ENCODE measurements at regions not wholly inside any gene's neighbourhood (a gene's known extent, or its start where the extent isn't known, plus 50 kb on each side); places are given as distances from the start of the nearest gene placed in this dataset.
"Not testable (repeated sequence)": the region's sequence is repeated elsewhere in the genome, so short reads cannot be mapped to it uniquely, and the experiment has no call there.

DNA sequence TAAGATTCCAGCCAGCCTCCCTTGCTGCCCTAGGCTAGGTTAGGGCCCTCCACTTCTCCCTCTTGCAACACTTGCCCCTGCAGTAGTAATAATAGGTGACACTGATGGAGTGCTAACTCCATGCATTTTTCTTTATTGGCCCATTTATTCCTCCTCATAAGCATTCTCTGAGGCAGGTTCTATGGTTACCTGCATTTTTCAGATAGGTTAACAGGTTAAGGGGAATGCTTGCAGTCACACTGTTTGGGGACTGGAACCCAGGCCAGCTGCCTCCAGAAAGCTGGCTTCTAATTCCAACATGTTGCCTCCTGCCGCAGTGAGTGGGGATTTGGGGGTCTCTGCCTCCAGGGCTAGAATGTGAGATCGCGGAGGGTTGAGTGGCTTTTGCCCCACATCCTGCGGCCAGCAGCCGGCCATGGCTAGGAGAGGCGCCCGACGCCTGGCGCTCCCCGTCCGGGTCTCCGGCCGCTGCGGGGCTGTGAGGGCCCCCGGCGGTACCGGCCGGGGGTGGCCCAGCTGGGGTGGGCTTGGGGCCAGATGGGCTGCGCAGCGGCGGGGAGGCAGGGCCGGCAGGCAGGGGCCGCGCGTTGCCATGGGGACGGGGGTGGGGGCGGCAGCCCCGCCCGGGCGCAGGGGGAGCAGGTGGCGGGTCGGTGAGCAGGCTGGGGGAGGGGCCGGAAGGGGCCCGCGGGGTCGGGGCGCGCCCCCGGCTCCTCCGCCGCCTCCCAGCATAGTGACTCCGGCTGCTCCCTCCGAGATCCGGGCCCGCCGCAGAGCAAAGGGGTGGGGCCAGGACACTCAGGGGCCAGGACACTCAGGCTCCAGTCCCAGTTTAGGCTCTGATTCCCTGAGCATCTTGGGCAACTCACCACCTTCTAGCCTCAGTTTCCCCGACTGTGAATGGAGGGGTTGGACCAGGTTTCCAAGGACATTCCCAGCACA lies 68.4 kb upstream of the SSBP3 start:
- peak; percentile 31 for DNase-seq

DNA sequence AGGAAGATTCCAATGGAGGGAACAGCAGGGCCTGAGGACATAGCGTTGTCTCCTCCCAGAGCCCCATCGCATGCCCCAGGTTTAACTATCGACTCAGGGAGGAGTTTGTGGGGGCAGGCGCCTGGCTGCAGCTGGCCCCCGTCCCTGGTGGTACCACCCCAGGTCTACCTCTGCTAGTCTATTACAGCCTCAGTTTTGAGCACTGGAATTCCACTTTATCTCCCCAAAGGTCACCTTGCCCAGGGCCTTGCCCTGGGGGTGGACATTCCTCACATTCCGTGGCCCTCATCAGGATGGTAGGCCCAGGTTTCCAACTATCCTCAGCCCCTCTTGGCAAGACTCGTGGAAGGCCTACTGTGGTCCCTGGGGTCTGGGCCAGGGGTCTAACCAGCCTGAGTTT lies 65.4 kb upstream of the SSBP3 start:
- no peak for DNase-seq

DNA sequence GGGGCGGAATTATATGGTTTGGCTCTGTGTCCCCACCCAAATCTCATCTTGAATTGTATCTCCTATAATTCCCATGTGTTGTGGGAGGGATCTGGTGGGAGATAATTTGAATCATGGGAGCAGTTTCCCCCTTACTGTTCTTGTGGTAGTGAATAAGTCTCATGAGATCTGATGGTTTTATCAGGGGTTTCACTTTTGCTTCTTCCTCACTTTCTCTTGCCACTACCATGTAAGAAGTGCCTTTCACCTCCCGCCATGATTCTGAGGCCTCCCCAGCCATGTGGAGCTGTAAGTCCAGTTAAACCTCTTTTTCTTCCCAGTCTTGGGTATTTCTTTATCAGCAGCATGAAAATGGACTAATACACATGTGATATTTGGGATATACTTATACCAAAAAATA lies 63.2 kb upstream of the SSBP3 start:
- not testable (repeated sequence) for DNase-seq

DNA sequence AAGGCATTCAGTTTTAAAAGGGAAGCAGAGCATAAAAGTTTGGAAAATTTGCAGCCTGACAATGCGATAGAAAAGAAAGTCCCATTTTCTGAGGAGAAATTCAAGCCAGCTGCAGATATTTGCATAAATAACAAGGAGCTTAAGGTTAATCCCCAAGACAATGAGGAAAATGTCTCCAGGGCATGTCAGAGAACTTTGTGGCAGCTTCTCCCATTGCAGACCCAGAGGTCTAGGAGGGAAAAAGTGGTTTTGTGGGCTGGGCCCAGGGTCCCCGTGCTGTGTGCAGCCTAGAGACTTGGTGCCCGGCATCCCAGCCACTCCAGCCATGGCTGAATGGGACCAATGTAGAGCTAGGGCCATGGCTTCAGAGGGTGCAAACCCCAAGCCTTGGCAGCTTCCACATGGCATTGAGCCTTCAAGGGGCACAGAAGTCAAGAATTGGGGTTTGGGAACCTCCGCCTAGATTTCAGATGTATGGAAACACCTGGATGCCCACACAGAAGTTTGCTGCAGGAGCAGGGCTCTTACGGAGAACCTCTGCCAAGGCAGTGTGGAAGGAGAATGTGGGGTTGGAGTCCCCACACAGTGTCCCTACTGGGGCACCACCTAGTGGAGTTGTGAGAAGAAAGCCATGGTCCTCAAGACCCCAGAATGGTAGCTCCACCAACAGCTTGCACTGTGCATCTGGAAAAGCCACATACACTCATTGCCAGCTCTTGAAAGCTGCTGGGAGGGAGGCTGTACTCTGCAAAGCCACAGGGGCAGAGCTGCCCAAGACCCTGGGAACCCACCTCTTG lies 62.3 kb upstream of the SSBP3 start:
- not testable (repeated sequence) for DNase-seq

DNA sequence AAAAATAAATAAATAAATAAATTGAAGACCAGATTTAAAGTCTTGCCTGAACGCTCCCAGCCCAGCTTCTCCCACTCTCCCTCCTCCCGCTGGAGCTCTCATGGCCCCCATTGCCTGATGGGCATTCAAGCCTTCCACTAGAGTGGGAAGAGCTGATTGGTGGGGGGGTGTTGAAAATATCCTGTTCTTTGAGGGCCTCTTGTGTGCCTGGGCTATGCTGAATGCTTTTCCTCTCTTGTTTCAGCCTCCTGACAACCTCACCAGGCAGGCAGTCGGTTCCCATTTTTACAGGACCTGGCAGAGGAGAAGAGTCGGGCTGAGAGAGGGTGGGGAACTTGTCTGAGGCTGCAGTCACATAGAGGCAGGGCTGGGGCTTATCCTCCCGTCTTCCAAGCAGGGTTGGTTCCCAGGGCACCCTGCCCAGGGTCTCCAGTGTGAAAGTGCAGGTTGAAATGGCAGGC lies 59.2 kb upstream of the SSBP3 start:
- no peak for DNase-seq

DNA sequence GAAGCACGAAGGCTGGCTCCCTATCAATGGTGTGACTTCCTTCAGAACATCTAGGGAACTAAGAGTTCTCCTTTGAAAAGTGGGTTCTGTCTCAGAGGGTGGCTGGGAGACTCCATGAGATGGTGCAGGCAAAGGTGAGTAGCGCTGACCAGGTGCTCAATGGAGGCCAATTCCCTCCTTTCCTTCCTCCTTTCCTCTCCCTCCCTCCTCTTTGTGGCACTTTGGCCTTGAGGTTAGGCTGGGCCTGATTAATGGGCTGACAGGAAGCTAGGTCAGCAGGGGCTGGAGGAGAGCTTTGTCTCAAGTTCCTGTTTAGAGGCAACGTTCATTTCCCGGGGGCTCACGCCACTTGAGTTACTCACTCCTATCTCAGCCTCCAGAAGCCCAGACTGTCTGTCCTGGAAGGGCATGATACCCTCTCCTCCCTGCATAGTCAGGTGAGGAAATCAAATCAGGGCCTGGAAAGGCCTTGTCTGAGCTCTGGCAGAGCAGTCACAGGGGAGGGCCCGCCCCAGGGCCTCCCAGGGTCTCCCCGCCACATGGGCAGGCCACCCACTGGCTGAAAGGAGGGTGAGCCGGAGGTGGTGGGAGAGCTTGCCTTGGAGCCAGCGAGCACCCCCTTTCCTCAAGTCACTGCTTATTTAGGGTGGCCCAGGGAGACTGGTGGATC lies 58.4 kb upstream of the SSBP3 start:
- no peak for DNase-seq

DNA sequence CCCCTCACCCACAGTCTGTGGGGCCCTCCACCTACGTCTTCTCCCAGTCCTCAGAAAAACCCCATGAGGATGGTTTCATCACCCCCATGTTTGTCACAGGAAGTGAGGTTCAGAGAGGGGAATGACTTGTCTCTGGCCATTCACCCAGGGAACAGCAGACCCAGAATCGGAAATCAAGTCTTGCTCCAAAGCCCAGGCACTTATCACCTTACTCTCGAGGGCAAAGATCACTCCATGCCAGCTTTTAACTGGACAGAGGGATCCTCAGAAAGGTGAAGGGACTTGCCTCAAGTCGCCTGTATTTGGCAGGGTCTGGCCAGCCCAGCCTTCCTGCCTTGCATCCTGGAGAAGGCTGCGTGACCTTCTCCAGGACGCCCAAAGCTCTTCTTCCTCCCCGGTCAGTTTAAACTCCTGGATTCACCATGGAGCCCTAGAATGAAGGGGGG lies 57.9 kb upstream of the SSBP3 start:
- no peak for DNase-seq

DNA sequence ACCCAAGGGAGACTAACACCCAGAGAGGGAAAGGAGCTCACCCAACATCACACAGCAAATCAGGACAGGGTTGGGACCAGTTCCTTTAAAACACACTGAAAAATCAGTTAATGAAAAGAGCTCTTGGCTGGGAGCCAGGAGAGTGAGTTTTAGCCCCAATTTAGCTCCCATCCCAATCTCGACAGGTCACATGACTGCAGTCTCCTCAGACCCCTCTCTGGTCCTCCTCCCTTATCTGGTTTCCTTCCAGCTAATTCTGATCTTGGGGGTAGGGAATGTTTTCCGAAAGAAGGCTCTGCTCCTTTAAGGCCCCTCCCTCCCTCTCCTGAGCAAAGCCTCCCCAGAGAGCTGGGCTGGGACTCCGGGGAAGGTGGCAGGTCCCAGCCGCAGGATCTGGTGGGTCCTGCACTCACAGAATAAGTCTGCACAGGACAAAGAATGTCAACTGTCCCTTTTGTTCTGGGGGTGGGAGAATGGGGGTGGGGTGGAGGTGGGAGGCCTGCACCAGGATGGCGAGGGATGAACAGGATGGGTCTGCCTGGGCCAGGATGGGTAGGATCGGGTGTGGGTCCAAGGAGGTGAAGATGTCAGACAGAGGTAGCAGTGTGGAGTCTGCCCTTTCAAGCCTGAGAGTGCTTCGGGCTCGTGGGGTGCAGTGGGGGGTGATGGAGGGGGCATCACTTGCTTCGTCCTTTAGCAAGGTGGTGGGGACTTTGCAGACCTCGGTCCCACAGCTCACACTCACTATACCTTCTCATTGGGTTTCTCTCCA lies 57.3 kb upstream of the SSBP3 start:
- DNase-seq, result no peak

DNA sequence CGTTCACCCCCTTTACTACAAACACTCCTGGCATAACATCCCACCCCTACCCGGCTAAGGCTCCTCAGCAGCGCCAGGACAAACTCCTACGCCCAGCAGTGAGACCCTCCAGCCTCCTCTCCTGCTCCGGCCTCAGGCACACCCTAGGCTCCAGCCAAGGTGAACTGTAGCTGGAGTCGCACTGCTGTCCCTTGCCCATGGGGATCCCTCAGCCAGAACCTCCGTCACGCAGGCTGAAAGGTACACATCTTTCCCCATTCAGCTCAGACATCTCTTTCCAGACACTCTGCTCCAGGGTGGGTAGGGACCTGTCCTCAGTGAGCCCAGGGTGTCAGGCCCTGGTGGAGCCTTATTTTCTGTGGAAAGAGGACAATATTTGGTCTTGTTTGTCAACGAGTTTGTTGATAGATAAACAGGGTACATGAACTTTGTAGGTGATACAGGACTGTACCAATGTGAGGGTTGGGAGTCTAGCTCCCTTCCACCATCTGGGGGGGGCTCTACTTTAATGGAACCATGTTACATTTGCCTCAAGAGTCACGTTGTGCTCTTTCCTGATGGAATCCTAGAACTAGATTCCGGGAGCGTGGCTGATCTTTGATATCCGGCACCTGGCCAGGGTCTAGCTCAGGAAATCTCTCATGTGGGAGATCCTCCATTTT lies 56.5 kb upstream of the SSBP3 start:
- DNase-seq, result no peak

DNA sequence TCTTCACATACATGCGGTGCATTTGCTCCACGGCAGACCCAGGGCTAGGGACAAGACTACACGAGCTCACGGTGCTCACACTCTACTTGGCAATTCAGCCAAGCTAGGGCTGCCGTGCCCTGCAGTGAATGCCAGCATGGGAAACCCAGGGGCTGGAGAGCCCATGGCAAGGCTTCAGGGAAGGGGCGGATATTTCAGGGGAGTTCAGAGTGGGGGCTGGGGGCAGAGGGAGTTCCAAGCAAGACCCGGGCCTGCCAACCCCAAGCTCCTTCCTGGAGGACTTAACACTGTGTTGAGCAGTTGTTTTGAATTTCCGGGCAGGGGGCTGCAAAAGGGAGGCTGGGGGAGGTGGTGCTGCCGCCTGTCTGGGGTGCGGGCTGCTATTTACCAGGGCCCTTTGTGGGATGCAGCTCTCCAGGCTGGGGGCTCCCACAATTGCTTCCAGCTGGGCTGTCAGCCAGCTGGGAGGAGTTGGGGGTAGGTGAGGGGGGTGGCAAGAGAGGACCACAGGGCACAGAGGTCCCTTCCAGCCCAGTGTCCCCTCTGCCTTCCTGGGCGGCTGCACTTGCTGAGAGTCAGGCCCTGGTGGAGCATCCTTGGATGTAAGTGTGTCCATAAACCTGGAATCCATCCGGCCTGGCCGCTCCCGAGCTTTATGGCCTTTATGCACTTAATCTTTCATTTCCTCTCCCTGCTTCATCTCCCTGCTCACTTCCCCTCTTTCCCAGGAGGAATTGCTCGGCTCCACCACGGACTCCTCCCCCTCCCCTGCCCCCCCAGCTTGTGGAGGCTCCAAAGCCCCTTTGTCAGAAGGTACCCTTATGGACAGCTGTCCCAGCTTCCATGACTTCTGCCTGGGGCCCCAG lies 55.8 kb upstream of the SSBP3 start:
- no peak for DNase-seq

DNA sequence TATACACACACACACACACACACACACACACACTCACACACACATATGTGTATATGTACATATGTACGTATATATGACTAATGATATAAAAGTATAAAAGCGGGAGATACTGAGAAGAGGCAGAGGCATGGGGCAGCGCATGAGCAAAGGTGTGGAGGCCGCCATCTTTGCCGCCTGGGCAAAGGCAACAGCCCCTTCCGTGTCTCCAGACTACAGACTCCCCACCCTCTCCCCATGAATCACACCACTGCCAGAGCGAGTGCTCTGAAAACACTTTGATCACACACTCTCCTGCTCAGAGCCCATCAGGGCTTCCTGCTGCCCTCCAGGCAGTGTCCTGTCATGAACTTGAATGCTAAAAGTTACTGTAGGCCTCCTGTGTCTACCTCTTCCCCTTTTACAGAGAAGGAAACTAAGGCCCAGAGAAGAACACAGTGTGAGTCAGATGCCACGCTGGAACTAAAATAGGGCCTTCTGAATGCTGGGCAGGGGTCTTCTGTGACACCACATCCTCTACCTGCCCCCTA lies 54.7 kb upstream of the SSBP3 start:
- no peak for DNase-seq

DNA sequence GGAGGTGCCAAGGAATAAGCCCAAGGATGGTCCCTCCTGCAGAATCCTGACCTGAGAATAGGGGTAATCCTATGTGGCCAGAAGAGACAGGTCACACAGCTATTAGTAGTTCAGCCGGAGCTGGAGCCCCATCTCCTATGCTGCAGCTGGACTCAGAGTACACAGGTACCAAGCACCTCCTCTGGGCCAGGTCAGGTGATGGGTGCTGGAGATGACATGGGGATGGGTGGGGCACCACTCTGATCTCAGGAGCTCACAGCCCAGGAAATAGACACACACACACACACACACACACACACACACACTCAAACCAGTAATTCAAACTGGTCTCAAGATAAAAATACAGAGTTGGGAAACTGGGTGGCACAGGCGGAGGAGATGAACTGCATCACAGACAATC lies 54.2 kb upstream of the SSBP3 start:
- DNase-seq, result no peak

DNA sequence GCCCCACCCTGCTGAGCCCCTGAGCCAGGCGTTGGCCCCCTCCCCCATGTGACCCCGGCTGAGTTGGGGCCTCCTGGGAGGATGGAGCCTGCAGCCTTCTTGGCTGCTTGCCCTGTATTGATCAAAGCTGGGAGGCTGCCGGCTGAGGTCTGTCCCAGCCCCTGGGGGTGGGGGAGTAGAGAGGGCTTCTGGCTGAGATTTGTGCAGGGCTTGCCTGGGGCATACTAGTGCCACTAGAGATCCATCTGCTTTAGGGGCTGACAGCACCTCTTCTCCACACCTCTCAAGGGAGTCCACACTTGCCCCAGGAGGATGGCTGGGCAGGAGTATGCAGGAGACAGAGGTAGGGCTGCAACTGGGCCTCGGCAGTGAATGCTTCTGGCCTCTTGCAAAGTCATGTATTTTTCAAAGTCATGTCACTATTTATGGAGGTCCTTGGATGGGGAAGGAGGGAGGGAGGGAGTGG lies 53.6 kb upstream of the SSBP3 start:
- no peak for DNase-seq

DNA sequence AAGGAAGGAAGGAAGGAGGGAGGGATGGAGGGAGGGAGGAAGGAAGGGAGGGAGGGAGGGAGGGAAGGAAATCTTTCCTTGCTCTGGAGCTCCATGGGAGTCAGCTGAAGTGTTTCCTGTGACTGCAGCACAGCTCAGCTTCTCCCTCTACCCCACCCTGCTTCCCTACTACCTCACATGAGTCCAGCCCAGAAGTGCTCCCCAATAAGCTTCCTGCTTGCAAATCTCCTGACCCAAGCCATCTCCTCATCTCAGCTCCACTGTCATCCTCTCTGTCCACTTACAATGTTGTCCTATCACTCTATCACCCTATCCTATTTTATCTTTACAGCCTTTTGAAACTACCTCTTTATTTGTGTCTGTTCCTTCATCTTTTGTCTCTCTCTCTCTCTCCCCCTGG lies 52.9 kb upstream of the SSBP3 start:
- DNase-seq, result no peak

DNA sequence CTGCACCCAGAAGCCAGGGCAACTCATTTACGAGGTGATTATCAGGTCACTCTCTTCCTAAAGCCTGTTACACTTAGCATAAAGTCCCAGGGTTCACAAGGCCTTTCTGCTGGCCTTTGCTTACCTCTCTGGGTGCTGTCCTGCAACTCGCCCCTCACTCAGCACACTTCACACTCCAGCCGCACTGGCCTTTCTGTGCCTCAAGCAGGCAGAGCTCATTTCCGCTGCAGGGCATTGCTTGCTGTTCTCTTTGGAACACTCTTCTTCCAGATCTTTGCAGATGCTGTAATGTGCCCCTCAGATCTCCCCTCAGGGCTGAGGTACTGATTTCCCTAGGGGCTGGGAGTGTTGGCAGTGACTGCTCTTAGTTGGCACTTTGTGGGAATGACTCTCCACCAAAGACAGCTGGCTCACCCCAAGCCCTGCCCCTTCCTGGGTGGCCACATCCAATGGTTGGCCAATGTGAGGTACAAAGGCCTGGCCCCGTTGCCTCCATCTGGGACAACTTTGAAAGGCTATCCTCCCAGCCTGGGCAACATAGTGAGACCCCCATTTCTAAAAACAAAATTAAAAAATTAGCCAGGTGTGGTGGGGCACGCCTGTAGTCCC lies 50.8 kb upstream of the SSBP3 start:
- DNase-seq, result no peak

DNA sequence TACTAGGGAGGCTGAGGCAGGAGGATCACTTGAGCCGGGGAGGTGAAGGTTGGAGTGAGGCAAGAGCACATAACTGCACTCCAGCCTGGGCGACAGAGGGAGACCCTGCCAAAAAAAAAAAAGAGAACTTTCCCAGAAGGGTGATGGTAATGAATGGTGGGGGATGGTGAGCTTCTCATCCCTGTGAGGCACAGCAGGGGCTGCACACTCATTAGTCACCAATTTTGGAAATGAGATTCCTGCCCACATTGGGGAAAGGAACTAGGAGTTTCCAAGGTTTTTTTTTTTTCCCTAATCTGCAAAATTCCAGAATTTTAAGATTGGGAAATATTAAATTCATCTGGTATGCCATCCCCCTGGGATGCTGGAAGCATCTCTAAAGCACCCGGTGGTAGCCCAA lies 50.2 kb upstream of the SSBP3 start:
- no peak for DNase-seq

Data from NCI-H524 treated with DMSO at 0.1 percent for 48 hours (cell line).